K562 (cell line): ENCODE measurements at regions not wholly inside any gene's neighbourhood (a gene's known extent, or its start where the extent isn't known, plus 50 kb on each side); places are given as distances from the start of the nearest gene placed in this dataset.

Experiments used
- ETV1 ChIP-seq: fragments of 450-650 bp; conservative IDR thresholded peaks from 2 replicates; pipeline ENCODE4 v1.6.1; 2016; ENCODE audit warnings: missing genetic modification characterization, control low read depth, low read depth, missing compliant biosample characterization
- PPARD ChIP-seq: fragments of 250-450 bp; sonication (Bioruptor Pico); IDR thresholded peaks from 2 replicates; pipeline ENCODE4 v1.8.0; 2022; ENCODE audit warnings: inconsistent platforms, mild to moderate bottlenecking, moderate library complexity
- TF ChIP-seq, protein P1 (sequence below), 2 experiments: fragments of 150-350 bp in 1 of 2; IDR thresholded peaks; 2 replicates each; pipeline ENCODE4 v1.6.1; 2012 to 2016; ENCODE audit warnings: low read depth in 2 of 2, low read length in 2 of 2, mild to moderate bottlenecking in 1 of 2, moderate library complexity in 1 of 2
- TF ChIP-seq, protein P2 (sequence below), 3 experiments: IDR thresholded peaks in 2 of 3; conservative IDR thresholded peaks in 1 of 3; 2 replicates each; pipeline ENCODE4 v1.5.1; 2011 to 2012; ENCODE audit warnings: low read length in 3 of 3, mild to moderate bottlenecking in 3 of 3, control low read depth in 2 of 3, improper control_type of control experiment in 1 of 3, inconsistent platforms in 1 of 3, low read depth in 1 of 3, mixed read lengths in 1 of 3, moderate library complexity in 1 of 3; ENCODE audit not compliant: insufficient read depth in 2 of 3

DNA sequence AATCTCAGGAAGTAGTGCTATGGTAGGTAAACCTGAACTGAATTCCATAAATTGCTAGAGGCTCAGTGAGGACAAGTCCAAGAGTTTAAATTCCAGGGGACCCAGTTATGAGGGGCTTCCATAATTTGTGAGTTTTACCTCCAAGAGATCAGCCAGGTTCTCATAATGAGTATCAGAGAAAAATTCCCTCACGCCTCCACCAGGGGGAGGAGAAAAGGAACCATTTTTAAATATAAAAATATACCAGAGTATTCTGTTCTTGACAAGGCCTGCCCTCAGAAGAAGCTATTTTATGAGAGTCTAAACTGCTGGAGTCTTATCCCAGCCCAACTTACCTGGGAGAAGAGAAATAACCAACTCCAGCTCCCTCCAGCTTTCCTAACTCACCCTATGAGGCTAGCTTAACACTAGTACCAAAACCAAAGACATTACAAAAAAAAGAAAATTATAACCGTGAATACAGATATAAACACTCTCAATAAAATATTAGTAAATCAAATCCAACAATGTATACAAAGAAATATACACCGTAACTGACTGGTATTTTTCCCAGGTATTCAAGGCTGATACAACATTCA lies 158.7 kb downstream of the TFAP2A start (continued):
- TF ChIP-seq, protein P1, sequence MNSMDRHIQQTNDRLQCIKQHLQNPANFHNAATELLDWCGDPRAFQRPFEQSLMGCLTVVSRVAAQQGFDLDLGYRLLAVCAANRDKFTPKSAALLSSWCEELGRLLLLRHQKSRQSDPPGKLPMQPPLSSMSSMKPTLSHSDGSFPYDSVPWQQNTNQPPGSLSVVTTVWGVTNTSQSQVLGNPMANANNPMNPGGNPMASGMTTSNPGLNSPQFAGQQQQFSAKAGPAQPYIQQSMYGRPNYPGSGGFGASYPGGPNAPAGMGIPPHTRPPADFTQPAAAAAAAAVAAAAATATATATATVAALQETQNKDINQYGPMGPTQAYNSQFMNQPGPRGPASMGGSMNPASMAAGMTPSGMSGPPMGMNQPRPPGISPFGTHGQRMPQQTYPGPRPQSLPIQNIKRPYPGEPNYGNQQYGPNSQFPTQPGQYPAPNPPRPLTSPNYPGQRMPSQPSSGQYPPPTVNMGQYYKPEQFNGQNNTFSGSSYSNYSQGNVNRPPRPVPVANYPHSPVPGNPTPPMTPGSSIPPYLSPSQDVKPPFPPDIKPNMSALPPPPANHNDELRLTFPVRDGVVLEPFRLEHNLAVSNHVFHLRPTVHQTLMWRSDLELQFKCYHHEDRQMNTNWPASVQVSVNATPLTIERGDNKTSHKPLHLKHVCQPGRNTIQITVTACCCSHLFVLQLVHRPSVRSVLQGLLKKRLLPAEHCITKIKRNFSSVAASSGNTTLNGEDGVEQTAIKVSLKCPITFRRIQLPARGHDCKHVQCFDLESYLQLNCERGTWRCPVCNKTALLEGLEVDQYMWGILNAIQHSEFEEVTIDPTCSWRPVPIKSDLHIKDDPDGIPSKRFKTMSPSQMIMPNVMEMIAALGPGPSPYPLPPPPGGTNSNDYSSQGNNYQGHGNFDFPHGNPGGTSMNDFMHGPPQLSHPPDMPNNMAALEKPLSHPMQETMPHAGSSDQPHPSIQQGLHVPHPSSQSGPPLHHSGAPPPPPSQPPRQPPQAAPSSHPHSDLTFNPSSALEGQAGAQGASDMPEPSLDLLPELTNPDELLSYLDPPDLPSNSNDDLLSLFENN (IDR thresholded peaks at IDR 0.05; ENCODE audit: low read depth in 2 of 2, low read length in 2 of 2): no peak
- TF ChIP-seq PPARD (CRISPR knock-in tag) (no peak), ETV1 (tag) (no peak)
- TF ChIP-seq, protein P2, sequence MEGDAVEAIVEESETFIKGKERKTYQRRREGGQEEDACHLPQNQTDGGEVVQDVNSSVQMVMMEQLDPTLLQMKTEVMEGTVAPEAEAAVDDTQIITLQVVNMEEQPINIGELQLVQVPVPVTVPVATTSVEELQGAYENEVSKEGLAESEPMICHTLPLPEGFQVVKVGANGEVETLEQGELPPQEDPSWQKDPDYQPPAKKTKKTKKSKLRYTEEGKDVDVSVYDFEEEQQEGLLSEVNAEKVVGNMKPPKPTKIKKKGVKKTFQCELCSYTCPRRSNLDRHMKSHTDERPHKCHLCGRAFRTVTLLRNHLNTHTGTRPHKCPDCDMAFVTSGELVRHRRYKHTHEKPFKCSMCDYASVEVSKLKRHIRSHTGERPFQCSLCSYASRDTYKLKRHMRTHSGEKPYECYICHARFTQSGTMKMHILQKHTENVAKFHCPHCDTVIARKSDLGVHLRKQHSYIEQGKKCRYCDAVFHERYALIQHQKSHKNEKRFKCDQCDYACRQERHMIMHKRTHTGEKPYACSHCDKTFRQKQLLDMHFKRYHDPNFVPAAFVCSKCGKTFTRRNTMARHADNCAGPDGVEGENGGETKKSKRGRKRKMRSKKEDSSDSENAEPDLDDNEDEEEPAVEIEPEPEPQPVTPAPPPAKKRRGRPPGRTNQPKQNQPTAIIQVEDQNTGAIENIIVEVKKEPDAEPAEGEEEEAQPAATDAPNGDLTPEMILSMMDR (IDR thresholded peaks at IDR 0.05 in 2 of 3, conservative IDR thresholded peaks at IDR 0.05 in 1 of 3; ENCODE audit: insufficient read depth in 2 of 3, low read depth in 1 of 3, low read length in 3 of 3): peak; percentile 46 to 60 (median 46); a peak in 5 of 6 replicates
